NCI-H460 (cell line): ENCODE measurements at regions not wholly inside any gene's neighbourhood (a gene's known extent, or its start where the extent isn't known, plus 50 kb on each side); places are given as distances from the start of the nearest gene placed in this dataset.
"Not testable (repeated sequence)": the region's sequence is repeated elsewhere in the genome, so short reads cannot be mapped to it uniquely, and the experiment has no call there.

Experiments
- DNase-seq: peaks from one replicate; pipeline ENCODE4 v3.0.0-alpha.2; 2016; ENCODE audit warnings: low read depth; ENCODE audit errors: extremely low read depth
- small RNA-seq, 2 experiments: library from RNA; depleted of rRNA; stranded (forward); fragments of <200 nt; gene quantifications; one replicate each; pipeline ENCODE3, GENCODE V24; 2014

- DNase-seq: no peak
Observed at GRCh38 chr10:25851548-25851947, 82.5 kb upstream of the MYO3A start.

- DNase-seq: no peak
Observed at GRCh38 chr10:25852364-25852941, 81.6 kb upstream of the MYO3A start.

- no peak for DNase-seq
Observed at GRCh38 chr10:25858076-25858475, 76.0 kb upstream of the MYO3A start.

- no peak for DNase-seq
Observed at GRCh38 chr10:25865267-25865666, 68.8 kb upstream of the MYO3A start.

- DNase-seq: peak; percentile 2
Observed at GRCh38 chr10:25867321-25867720, 66.7 kb upstream of the MYO3A start.

GRCh38 chr10:25869067-25869591 lies 64.9 kb upstream of the MYO3A start:
- no peak for DNase-seq

GRCh38 chr10:25869609-25870008 lies 64.4 kb upstream of the MYO3A start:
- no peak for DNase-seq

- not testable (repeated sequence) for DNase-seq
Observed at GRCh38 chr10:25874402-25874801, 59.6 kb upstream of the MYO3A start.

GRCh38 chr10:25875556-25876165 lies 58.4 kb upstream of the MYO3A start:
- peak; percentile 62 for DNase-seq

- DNase-seq: no peak
Observed at GRCh38 chr10:25877296-25877695, 56.7 kb upstream of the MYO3A start.

Small RNA genes in the stretch of these regions (small RNA-seq; reads per million reads assigned to genes)
- gene RNA5SP306 (0 to 0.18 reads per million in 2 experiments), gene RNU6-632P (0 reads per million in 2 experiments)
